HG02763 (cell line): ENCODE measurements at regions not wholly inside any gene's neighbourhood (a gene's known extent, or its start where the extent isn't known, plus 50 kb on each side); places are given as distances from the start of the nearest gene placed in this dataset.

ENCODE experiments used
- ATAC-seq: cut with Tn5 transposase; IDR thresholded peaks from one replicate; pipeline ENCODE4 v1.9.1; 2021; ENCODE audit warnings: mild to moderate bottlenecking, moderate library complexity; ENCODE audit not compliant: unreplicated experiment

GRCh38 chr5:17161662-17162061 lies 55.8 kb upstream of the BASP1 start:
- ATAC-seq, result no peak

GRCh38 chr5:17163221-17163620 lies 54.2 kb upstream of the BASP1 start:
- ATAC-seq, result no peak

- no peak for ATAC-seq
These were observed 50.1 kb upstream of the BASP1 start for GRCh38 chr5:17167171-17167891.
